ENCODE measurements at regions not wholly inside any gene's neighbourhood (a gene's known extent, or its start where the extent isn't known, plus 50 kb on each side); places are given as distances from the start of the nearest gene placed in this dataset.

- ChIA-PET CTCF (no interaction called here), POLR2A (ENCODE audit: unreplicated experiment) (no interaction called here)
- ATAC-seq: no peak
- H3K9me2 ChIP-seq (replicated peaks; ENCODE audit: low read length): no peaks in the 10 kb centered on the region
- no peak overlapping the region for H3K4me2 ChIP-seq (ENCODE audit: low read length)
- H3K27me3 ChIP-seq (ENCODE audit: low read length): no peaks in the 10 kb centered on the region
- H3K9me3 ChIP-seq (ENCODE audit: low read length): no peaks in the 10 kb centered on the region
- no peak overlapping the region for H3K4me3 ChIP-seq (ENCODE audit: low read length)
- DNase-seq: no peak
- H4K20me1 ChIP-seq (ENCODE audit: low read length): no peaks in the 10 kb centered on the region
- H3F3A ChIP-seq (ENCODE audit: low read length, unreplicated experiment): no peaks in the 10 kb centered on the region
- no peaks in the 10 kb centered on the region for H3K36me3 ChIP-seq (ENCODE audit: low read depth, low read length)
- no peak overlapping the region for H3K9ac ChIP-seq (ENCODE audit: low read length)
- no peak overlapping the region for H3K27ac ChIP-seq (ENCODE audit: low read length)
- intact Hi-C loops (cut with micrococcal nuclease): no loop called here
- no peaks in the 10 kb centered on the region for H3K4me1 ChIP-seq (ENCODE audit: insufficient read depth, low read length)
- TF ChIP-seq EZH2phosphoT487 (IDR thresholded peaks at IDR 0.05; ENCODE audit: borderline replicate concordance, low read length): no peak
- TF ChIP-seq CTCF (conservative IDR thresholded peaks at IDR 0.05; ENCODE audit: low read depth, low read length): no peak
- TF ChIP-seq EZH2 (IDR thresholded peaks at IDR 0.05; ENCODE audit: low read length, unreplicated experiment): no peak
- H2AFZ ChIP-seq (ENCODE audit: low read length): no peak overlapping the region
- BruUV-seq (replicated peaks): no TSS peak
- no peaks in the 10 kb centered on the region for H3K79me2 ChIP-seq (ENCODE audit: low read length)
Observed at GRCh38 chr10:109071539-109071938, 851.8 kb downstream of the XPNPEP1 start.

- BruUV-seq (replicated peaks): no TSS peak
- CTCF ChIA-PET: no interaction called here
- Histone ChIP-seq H3K4me1 (ENCODE audit: insufficient read depth, low read length) (no peaks in the 10 kb centered on the region), H3K79me2 (ENCODE audit: low read length) (no peaks in the 10 kb centered on the region), H3K27ac (ENCODE audit: low read length) (no peak overlapping the region), H3K9ac (ENCODE audit: low read length) (no peak overlapping the region), H2AFZ (ENCODE audit: low read length) (no peak overlapping the region), H3K4me2 (ENCODE audit: low read length) (no peak overlapping the region), H3K4me3 (ENCODE audit: low read length) (no peak overlapping the region), H3K36me3 (ENCODE audit: low read depth, low read length) (no peaks in the 10 kb centered on the region), H3K9me3 (ENCODE audit: low read length) (no peaks in the 10 kb centered on the region), H3F3A (ENCODE audit: low read length, unreplicated experiment) (no peaks in the 10 kb centered on the region), H3K9me2 (replicated peaks; ENCODE audit: low read length) (no peaks in the 10 kb centered on the region), H3K27me3 (ENCODE audit: low read length) (no peaks in the 10 kb centered on the region), H4K20me1 (ENCODE audit: low read length) (no peaks in the 10 kb centered on the region)
- DNase-seq (no peak), ATAC-seq (no peak)
- intact Hi-C loops (cut with micrococcal nuclease): no loop called here
- POLR2A ChIA-PET (ENCODE audit: unreplicated experiment): no interaction called here
- TF ChIP-seq CTCF (conservative IDR thresholded peaks at IDR 0.05; ENCODE audit: low read depth, low read length) (no peak), EZH2 (IDR thresholded peaks at IDR 0.05; ENCODE audit: low read length, unreplicated experiment) (no peak), EZH2phosphoT487 (IDR thresholded peaks at IDR 0.05; ENCODE audit: borderline replicate concordance, low read length) (no peak)
Observed at GRCh38 chr10:109070492-109070891, 852.8 kb downstream of the XPNPEP1 start.

GRCh38 chr10:109067031-109067430, 856.3 kb downstream of the XPNPEP1 start:
- no TSS peak for BruUV-seq (replicated peaks)
- no peaks in the 10 kb centered on the region for H3K27me3 ChIP-seq (ENCODE audit: low read length)
- H3K4me1 ChIP-seq (ENCODE audit: insufficient read depth, low read length): no peaks in the 10 kb centered on the region
- H3K9me2 ChIP-seq (replicated peaks; ENCODE audit: low read length): no peaks in the 10 kb centered on the region
- TF ChIP-seq EZH2 (IDR thresholded peaks at IDR 0.05; ENCODE audit: low read length, unreplicated experiment): no peak
- no peak for TF ChIP-seq EZH2phosphoT487 (IDR thresholded peaks at IDR 0.05; ENCODE audit: borderline replicate concordance, low read length)
- CTCF ChIA-PET: interaction anchor here (0.6 kb wide), 1 partner anchor 259 kb away, joined by 3 read pairs; no protein-coding TSS in a partner anchor
- intact Hi-C loops (cut with micrococcal nuclease): no loop called here
- H3K4me2 ChIP-seq (ENCODE audit: low read length): no peak overlapping the region
- H2AFZ ChIP-seq (ENCODE audit: low read length): no peak overlapping the region
- H3K79me2 ChIP-seq (ENCODE audit: low read length): no peaks in the 10 kb centered on the region
- POLR2A ChIA-PET (ENCODE audit: unreplicated experiment): no interaction called here
- no peaks in the 10 kb centered on the region for H3F3A ChIP-seq (ENCODE audit: low read length, unreplicated experiment)
- H3K9ac ChIP-seq (ENCODE audit: low read length): no peak overlapping the region
- H3K9me3 ChIP-seq (ENCODE audit: low read length): no peaks in the 10 kb centered on the region
- H4K20me1 ChIP-seq (ENCODE audit: low read length): no peaks in the 10 kb centered on the region
- DNase-seq (no peak), ATAC-seq (no peak)
- H3K4me3 ChIP-seq (ENCODE audit: low read length): no peak overlapping the region
- H3K27ac ChIP-seq (ENCODE audit: low read length): no peak overlapping the region
- no peaks in the 10 kb centered on the region for H3K36me3 ChIP-seq (ENCODE audit: low read depth, low read length)
